ENCODE measurements at regions not wholly inside any gene's neighbourhood (a gene's known extent, or its start where the extent isn't known, plus 50 kb on each side); places are given as distances from the start of the nearest gene placed in this dataset.

DNA sequence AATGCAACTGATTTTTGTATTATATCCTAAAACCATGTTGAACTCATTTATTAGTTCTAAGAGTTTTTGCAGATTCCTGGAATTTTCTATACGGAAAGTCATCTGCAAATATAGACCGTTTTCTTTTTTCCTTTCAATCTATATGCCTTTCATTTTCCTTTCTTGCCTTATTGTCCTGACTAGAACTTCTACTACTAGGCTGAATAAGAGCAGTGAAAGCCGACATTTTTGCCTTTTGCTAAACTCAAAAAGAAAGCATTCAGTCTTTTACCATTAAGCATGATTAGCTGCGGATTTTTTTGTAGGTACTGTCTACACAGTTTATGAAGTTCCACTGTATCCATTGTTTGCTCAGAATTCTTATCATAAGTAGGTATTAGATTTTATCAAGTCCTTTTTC is 328.4 kb downstream of the TEX29 start:
- ChIA-PET POLR2A (no interaction called here), CTCF (no interaction called here)
- Mint-ChIP-seq H3K36me3 (no peaks in the 10 kb centered on the region), H3K9me3 (peaks cover 0 to 3% (median 0%) of the 10 kb centered on the region in 11 donors), H3K4me1 (peaks cover 0 to 2% (median 0%) of the 10 kb centered on the region in 7 donors), H3K4me3 (no peak overlapping the region), H3K27ac (no peak overlapping the region), H3K27me3 (peaks cover 11 to 44% (median 26%) of the 10 kb centered on the region in 5 donors)
- no peak for ATAC-seq
- Histone ChIP-seq H3K27me3 (ENCODE audit: control insufficient read depth in 2 of 2, insufficient read depth in 2 of 2, low read length in 2 of 2) (no peaks in the 10 kb centered on the region), H3K27ac (ENCODE audit: low read depth, low read length) (no peak overlapping the region), H3K4me1 (ENCODE audit: control insufficient read depth in 2 of 2, insufficient read depth in 2 of 2, low read length in 2 of 2) (no peaks in the 10 kb centered on the region), H3K9me3 (ENCODE audit: control insufficient read depth in 2 of 3, low read length in 3 of 3) (no peaks in the 10 kb centered on the region), H3K36me3 (ENCODE audit: control insufficient read depth in 2 of 3, insufficient read depth in 3 of 3, low read length in 3 of 3) (no peaks in the 10 kb centered on the region), H3K4me3 (ENCODE audit: low read length) (no peak overlapping the region)
- intact Hi-C loops (cut with micrococcal nuclease) = no loop called here
- DNase-seq = no peak

DNA sequence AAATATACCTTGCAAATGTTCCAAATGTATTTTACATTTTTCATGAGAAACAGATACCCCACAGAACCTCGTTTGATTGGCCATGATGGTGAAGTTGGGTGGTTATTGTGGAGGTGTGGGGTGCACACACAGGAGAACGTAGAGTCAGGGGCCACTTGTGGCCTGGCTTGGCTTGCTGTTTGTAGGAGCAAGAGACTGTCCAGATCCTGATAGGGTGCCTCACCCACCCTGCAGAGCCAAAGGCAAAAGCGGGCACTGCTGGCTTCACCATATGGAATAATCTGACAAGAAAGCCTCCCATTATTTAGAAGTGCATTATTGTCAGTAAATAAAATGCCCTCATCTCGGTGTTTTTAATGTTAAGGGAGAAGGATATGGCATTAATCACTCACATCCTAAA is 330.2 kb downstream of the TEX29 start:
- no peaks in the 10 kb centered on the region for H3K27me3 ChIP-seq (ENCODE audit: control insufficient read depth in 2 of 2, insufficient read depth in 2 of 2, low read length in 2 of 2)
- CTCF ChIA-PET = no interaction called here
- no peak overlapping the region for H3K27ac Mint-ChIP-seq
- no peaks in the 10 kb centered on the region for H3K36me3 Mint-ChIP-seq
- no peaks in the 10 kb centered on the region for H3K4me1 ChIP-seq (ENCODE audit: control insufficient read depth in 2 of 2, insufficient read depth in 2 of 2, low read length in 2 of 2)
- no peak overlapping the region for H3K4me3 Mint-ChIP-seq
- POLR2A ChIA-PET = no interaction called here
- peaks cover 11 to 54% (median 30%) of the 10 kb centered on the region in 5 donors for H3K27me3 Mint-ChIP-seq
- intact Hi-C loops (cut with micrococcal nuclease) = no loop called here
- no peaks in the 10 kb centered on the region for H3K36me3 ChIP-seq (ENCODE audit: control insufficient read depth in 2 of 3, insufficient read depth in 3 of 3, low read length in 3 of 3)
- peaks cover 0 to 2% (median 0%) of the 10 kb centered on the region in 7 donors for H3K4me1 Mint-ChIP-seq
- no peak overlapping the region for H3K4me3 ChIP-seq (ENCODE audit: low read length)
- ATAC-seq = no peak
- H3K27ac ChIP-seq (ENCODE audit: low read depth, low read length) = no peak overlapping the region
- no peaks in the 10 kb centered on the region for H3K9me3 ChIP-seq (ENCODE audit: control insufficient read depth in 2 of 3, low read length in 3 of 3)
- DNase-seq = no peak
- H3K9me3 Mint-ChIP-seq = peaks cover 0 to 3% (median 0%) of the 10 kb centered on the region in 11 donors

DNA sequence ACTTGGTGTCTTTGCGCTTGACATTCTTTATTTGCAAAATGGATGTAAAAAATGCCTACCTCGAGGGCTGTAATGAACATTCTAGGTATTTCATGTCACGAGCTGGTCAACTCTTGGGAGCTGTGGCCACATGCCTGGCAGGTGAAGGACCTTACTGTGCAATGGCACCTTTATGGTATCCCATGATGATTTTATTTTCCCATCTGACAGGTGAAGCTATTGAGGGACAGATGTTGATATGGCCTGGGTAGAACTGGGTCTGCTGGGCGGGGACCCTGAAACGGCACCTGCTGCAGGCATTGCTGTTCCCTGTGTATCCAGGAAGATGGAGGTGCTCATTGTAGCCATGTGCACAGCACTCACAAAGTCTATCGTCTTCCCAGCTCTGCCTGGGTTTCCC is 332.2 kb downstream of the TEX29 start:
- Histone ChIP-seq H3K9me3 (ENCODE audit: control insufficient read depth in 2 of 3, low read length in 3 of 3) (no peaks in the 10 kb centered on the region), H3K4me1 (ENCODE audit: control insufficient read depth in 2 of 2, insufficient read depth in 2 of 2, low read length in 2 of 2) (no peaks in the 10 kb centered on the region), H3K36me3 (ENCODE audit: control insufficient read depth in 2 of 3, insufficient read depth in 3 of 3, low read length in 3 of 3) (no peaks in the 10 kb centered on the region), H3K27ac (ENCODE audit: low read depth, low read length) (no peak overlapping the region), H3K27me3 (ENCODE audit: control insufficient read depth in 2 of 2, insufficient read depth in 2 of 2, low read length in 2 of 2) (no peaks in the 10 kb centered on the region), H3K4me3 (ENCODE audit: low read length) (no peak overlapping the region)
- Mint-ChIP-seq H3K4me1 (no peaks in the 10 kb centered on the region), H3K27me3 (peaks cover 11 to 57% (median 23%) of the 10 kb centered on the region in 5 donors), H3K4me3 (no peak overlapping the region), H3K36me3 (no peaks in the 10 kb centered on the region), H3K27ac (no peak overlapping the region), H3K9me3 (peaks cover 0 to 3% (median 0%) of the 10 kb centered on the region in 11 donors)
- DNase-seq = no peak
- CTCF ChIA-PET = no interaction called here
- intact Hi-C loops (cut with micrococcal nuclease) = no loop called here
- ATAC-seq = no peak
- POLR2A ChIA-PET = no interaction called here

GRCh38 chr13:111654531-111654930 is 334.1 kb downstream of the TEX29 start:
- H3K4me1 Mint-ChIP-seq = no peaks in the 10 kb centered on the region
- H3K4me3 Mint-ChIP-seq = no peak overlapping the region
- Histone ChIP-seq H3K27ac (ENCODE audit: low read depth, low read length) (no peak overlapping the region), H3K4me1 (ENCODE audit: control insufficient read depth in 2 of 2, insufficient read depth in 2 of 2, low read length in 2 of 2) (no peaks in the 10 kb centered on the region), H3K36me3 (ENCODE audit: control insufficient read depth in 2 of 3, insufficient read depth in 3 of 3, low read length in 3 of 3) (no peaks in the 10 kb centered on the region), H3K9me3 (ENCODE audit: control insufficient read depth in 2 of 3, low read length in 3 of 3) (no peaks in the 10 kb centered on the region), H3K27me3 (ENCODE audit: control insufficient read depth in 2 of 2, insufficient read depth in 2 of 2, low read length in 2 of 2) (no peaks in the 10 kb centered on the region), H3K4me3 (ENCODE audit: low read length) (no peak overlapping the region)
- H3K27me3 Mint-ChIP-seq = peaks cover 9 to 69% (median 23%) of the 10 kb centered on the region in 5 donors
- ChIA-PET CTCF (no interaction called here), POLR2A (no interaction called here)
- intact Hi-C loops (cut with micrococcal nuclease) = no loop called here
- ATAC-seq (no peak), DNase-seq (no peak)
- H3K9me3 Mint-ChIP-seq = peaks cover 0 to 3% (median 0%) of the 10 kb centered on the region in 11 donors
- no peak overlapping the region for H3K27ac Mint-ChIP-seq
- no peaks in the 10 kb centered on the region for H3K36me3 Mint-ChIP-seq

- Mint-ChIP-seq H3K36me3 (no peaks in the 10 kb centered on the region), H3K27ac (no peak overlapping the region), H3K27me3 (peaks cover 0 to 52% (median 5%) of the 10 kb centered on the region in 5 donors), H3K4me1 (no peaks in the 10 kb centered on the region), H3K9me3 (peaks cover 0 to 3% (median 0%) of the 10 kb centered on the region in 11 donors), H3K4me3 (no peak overlapping the region)
- no peaks in the 10 kb centered on the region for H3K9me3 ChIP-seq (ENCODE audit: control insufficient read depth in 2 of 3, low read length in 3 of 3)
- ChIA-PET CTCF (no interaction called here), POLR2A (no interaction called here)
- H3K27me3 ChIP-seq (ENCODE audit: control insufficient read depth in 2 of 2, insufficient read depth in 2 of 2, low read length in 2 of 2) = no peaks in the 10 kb centered on the region
- H3K36me3 ChIP-seq (ENCODE audit: control insufficient read depth in 2 of 3, insufficient read depth in 3 of 3, low read length in 3 of 3) = no peaks in the 10 kb centered on the region
- no peak overlapping the region for H3K27ac ChIP-seq (ENCODE audit: low read depth, low read length)
- ATAC-seq (no peak), DNase-seq (no peak)
- intact Hi-C loops (cut with micrococcal nuclease) = no loop called here
- H3K4me1 ChIP-seq (ENCODE audit: control insufficient read depth in 2 of 2, insufficient read depth in 2 of 2, low read length in 2 of 2) = no peaks in the 10 kb centered on the region
- no peak overlapping the region for H3K4me3 ChIP-seq (ENCODE audit: low read length)
Observed at GRCh38 chr13:111656439-111656838, 336.0 kb downstream of the TEX29 start.

GRCh38 chr13:111657013-111657412 is 336.6 kb downstream of the TEX29 start:
- DNase-seq = no peak
- Mint-ChIP-seq H3K4me3 (no peak overlapping the region), H3K36me3 (no peaks in the 10 kb centered on the region), H3K27me3 (peaks cover 0 to 49% (median 7%) of the 10 kb centered on the region in 5 donors), H3K9me3 (peaks cover 0 to 3% (median 0%) of the 10 kb centered on the region in 11 donors), H3K4me1 (no peaks in the 10 kb centered on the region), H3K27ac (no peak overlapping the region)
- Histone ChIP-seq H3K27ac (ENCODE audit: low read depth, low read length) (no peak overlapping the region), H3K27me3 (ENCODE audit: control insufficient read depth in 2 of 2, insufficient read depth in 2 of 2, low read length in 2 of 2) (no peaks in the 10 kb centered on the region), H3K4me1 (ENCODE audit: control insufficient read depth in 2 of 2, insufficient read depth in 2 of 2, low read length in 2 of 2) (no peaks in the 10 kb centered on the region), H3K9me3 (ENCODE audit: control insufficient read depth in 2 of 3, low read length in 3 of 3) (no peaks in the 10 kb centered on the region), H3K4me3 (ENCODE audit: low read length) (no peak overlapping the region), H3K36me3 (ENCODE audit: control insufficient read depth in 2 of 3, insufficient read depth in 3 of 3, low read length in 3 of 3) (no peaks in the 10 kb centered on the region)
- intact Hi-C loops (cut with micrococcal nuclease) = no loop called here
- ChIA-PET CTCF (no interaction called here), POLR2A (no interaction called here)
- no peak for ATAC-seq

- no peak overlapping the region for H3K4me3 ChIP-seq (ENCODE audit: low read length)
- CTCF ChIA-PET = no interaction called here
Observed at GRCh38 chr13:111658145-111659100, 338.0 kb downstream of the TEX29 start.

More at GRCh38 chr13:111658145-111659100, 338.0 kb downstream of the TEX29 start:
- no peaks in the 10 kb centered on the region for H3K27me3 ChIP-seq (ENCODE audit: control insufficient read depth in 2 of 2, insufficient read depth in 2 of 2, low read length in 2 of 2)
- H3K27ac ChIP-seq (ENCODE audit: low read depth, low read length) = no peak overlapping the region
- Mint-ChIP-seq H3K4me1 (no peaks in the 10 kb centered on the region), H3K4me3 (no peak overlapping the region), H3K36me3 (no peaks in the 10 kb centered on the region), H3K9me3 (peaks cover 0 to 2% (median 0%) of the 10 kb centered on the region in 11 donors), H3K27ac (no peak overlapping the region), H3K27me3 (peaks cover 0 to 48% (median 11%) of the 10 kb centered on the region in 5 donors)
- intact Hi-C loops (cut with micrococcal nuclease) = no loop called here
- H3K9me3 ChIP-seq (ENCODE audit: control insufficient read depth in 2 of 3, low read length in 3 of 3) = no peaks in the 10 kb centered on the region
- ATAC-seq (no peak), DNase-seq (no peak)
- no peaks in the 10 kb centered on the region for H3K4me1 ChIP-seq (ENCODE audit: control insufficient read depth in 2 of 2, insufficient read depth in 2 of 2, low read length in 2 of 2)
- POLR2A ChIA-PET = no interaction called here
- H3K36me3 ChIP-seq (ENCODE audit: control insufficient read depth in 2 of 3, insufficient read depth in 3 of 3, low read length in 3 of 3) = no peaks in the 10 kb centered on the region
